GM13977 (cell line): ENCODE measurements at regions not wholly inside any gene's neighbourhood (a gene's known extent, or its start where the extent isn't known, plus 50 kb on each side); places are given as distances from the start of the nearest gene placed in this dataset.

Source experiments
- DNase-seq: peaks from one replicate; pipeline ENCODE4 v3.0.0; 2012; ENCODE audit warnings: low spot score
- in situ Hi-C: fragments of 300-500 bp; cut with MboI; formaldehyde crosslinking; loops from one replicate; pipeline ENCODE4 v1.12.0; 2022; ENCODE audit warnings: low sequenced_read_pairs, low pct_unique_long_range_greater_than_20kb, mixed read lengths, inconsistent platforms; ENCODE audit not compliant: unreplicated experiment
- TF ChIP-seq, protein P1 (sequence below): IDR thresholded peaks from 2 replicates; pipeline ENCODE4 v1.5.1; 2012; ENCODE audit warnings: mild to moderate bottlenecking, control low read depth; ENCODE audit not compliant: insufficient read depth; ENCODE audit errors: extremely low read depth, missing control alignments

DNA sequence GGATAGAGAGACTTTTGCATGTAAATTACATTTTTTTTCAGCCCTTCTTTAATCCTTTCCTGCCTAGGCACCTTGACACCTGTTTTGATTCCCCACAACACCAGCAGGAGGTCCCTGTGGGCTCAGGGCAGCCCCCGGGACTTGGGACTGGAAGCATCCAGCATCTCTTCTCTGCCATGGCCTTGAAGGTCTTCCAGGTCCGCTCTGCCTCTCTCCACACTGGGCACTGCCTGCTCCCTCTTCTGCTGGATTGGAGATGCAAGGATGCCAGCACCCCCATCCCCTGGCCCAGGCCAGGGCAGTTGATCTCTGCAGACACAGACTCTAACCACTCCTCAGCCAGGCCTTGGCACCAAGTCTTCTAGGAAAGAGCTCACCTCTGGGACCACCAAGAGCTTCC is 134.5 kb upstream of the C14orf180 start:
- in situ Hi-C loops, result no loop called here
- no peak for DNase-seq
- TF ChIP-seq, protein P1, sequence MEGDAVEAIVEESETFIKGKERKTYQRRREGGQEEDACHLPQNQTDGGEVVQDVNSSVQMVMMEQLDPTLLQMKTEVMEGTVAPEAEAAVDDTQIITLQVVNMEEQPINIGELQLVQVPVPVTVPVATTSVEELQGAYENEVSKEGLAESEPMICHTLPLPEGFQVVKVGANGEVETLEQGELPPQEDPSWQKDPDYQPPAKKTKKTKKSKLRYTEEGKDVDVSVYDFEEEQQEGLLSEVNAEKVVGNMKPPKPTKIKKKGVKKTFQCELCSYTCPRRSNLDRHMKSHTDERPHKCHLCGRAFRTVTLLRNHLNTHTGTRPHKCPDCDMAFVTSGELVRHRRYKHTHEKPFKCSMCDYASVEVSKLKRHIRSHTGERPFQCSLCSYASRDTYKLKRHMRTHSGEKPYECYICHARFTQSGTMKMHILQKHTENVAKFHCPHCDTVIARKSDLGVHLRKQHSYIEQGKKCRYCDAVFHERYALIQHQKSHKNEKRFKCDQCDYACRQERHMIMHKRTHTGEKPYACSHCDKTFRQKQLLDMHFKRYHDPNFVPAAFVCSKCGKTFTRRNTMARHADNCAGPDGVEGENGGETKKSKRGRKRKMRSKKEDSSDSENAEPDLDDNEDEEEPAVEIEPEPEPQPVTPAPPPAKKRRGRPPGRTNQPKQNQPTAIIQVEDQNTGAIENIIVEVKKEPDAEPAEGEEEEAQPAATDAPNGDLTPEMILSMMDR, result no peak

DNA sequence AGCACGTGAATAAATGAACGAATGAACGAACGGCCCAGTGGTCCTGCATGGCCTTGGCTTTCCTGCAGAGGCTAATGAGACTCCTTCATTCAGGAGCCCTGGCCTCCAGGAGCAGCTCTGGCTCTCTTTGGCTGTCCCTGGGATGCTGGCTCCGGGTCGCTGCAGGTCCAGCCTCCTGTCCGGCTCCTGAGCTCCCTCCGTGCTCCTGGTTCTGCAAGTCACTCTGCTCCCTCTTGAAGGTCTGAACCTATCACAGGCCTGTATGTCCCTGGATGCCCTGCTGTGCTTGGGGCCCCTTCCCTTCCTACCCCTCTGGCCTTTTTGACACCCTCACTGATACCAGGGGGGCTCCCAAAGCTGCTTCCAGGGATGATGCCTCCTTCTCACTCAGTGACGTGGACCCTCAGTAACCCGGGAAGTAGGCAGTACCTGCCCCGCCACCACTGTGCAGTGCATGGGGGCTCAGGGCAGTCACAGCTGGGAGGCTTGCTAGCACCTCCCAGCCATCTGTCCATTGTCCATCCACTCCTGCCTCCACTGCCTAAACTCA is 133.7 kb upstream of the C14orf180 start:
- in situ Hi-C loops, result no loop called here
- TF ChIP-seq, protein P1, result no peak
- DNase-seq, result no peak

DNA sequence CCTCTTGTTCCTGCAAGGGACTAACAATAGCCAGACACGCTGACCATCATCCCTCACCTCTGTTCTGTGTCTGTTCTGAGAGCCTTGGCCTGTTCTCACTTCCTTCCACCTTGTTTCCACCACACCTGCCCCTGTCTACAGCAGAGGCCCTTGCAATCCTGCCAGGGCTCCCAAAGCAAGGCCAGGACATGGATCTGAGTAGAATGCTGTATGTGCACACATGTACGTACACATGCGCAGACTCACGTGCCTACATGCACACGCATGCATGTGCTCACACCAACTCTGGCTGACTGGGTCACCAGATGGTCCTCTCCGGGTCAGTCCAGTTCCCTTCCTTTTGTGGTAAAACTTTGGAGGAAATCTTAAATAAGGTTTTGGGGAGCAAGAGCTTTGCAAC is 133.0 kb upstream of the C14orf180 start:
- in situ Hi-C loops, result no loop called here
- no peak for DNase-seq
- TF ChIP-seq, protein P1, result no peak

DNA sequence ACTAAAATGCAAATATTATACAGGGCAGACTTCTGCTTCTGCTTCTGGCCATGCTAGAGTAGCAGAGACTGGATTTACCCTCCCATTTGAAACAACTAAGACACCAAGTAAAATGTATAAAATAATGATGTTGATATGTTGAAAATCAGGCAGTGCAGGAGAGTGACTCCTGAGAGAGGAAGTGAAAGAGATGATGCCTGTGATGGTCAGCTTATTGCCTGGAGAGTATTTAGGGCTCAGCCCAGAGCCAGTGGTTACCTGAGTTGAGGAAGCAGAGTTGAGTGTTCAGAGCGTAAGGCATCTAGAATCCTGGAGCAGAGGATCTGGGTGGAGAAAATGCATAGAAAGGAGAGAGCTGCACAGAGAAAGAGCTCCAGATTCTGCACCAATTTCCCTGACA is 131.8 kb upstream of the C14orf180 start:
- DNase-seq, result no peak
- TF ChIP-seq, protein P1, result no peak
- in situ Hi-C loops, result no loop called here

DNA sequence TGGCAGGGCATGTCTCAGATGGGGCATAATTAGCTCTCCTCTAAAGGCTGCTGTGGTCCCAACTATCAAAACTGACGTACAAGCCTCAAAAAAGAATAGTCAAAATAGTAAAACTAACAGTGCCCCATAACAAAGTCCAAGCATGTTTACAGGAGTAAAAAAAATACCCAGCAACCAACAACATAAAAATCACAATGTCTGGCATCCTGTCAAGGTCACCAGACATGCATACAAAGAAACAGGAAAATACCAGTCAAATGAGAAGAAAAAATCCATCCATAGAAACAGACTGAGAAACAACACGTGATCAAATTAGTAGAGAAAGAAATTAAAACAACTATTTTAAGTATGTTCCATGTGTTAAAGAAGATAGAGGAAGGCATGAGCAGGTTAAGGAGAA is 131.2 kb upstream of the C14orf180 start:
- in situ Hi-C loops, result no loop called here
- TF ChIP-seq, protein P1, result no peak
- DNase-seq, result no peak

DNA sequence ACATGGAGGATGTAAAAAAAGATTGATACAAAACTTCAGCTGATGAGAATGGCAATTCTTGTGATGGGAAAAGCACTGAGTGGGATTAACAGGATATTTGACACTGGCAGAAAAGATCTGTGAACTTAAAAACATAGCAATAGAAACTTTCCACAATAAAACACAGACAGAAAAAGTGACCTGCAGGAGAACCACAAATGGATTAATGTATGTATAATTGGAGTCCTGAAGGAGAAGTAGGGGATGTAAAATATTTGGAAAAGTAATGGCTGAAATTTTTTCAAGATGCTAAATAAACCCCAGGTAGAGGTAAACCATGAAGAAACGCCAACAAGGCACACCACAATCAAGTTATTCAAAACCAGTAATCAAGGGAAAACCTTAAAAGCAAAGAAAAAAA is 130.8 kb upstream of the C14orf180 start:
- TF ChIP-seq, protein P1, result no peak
- in situ Hi-C loops, result no loop called here

DNA sequence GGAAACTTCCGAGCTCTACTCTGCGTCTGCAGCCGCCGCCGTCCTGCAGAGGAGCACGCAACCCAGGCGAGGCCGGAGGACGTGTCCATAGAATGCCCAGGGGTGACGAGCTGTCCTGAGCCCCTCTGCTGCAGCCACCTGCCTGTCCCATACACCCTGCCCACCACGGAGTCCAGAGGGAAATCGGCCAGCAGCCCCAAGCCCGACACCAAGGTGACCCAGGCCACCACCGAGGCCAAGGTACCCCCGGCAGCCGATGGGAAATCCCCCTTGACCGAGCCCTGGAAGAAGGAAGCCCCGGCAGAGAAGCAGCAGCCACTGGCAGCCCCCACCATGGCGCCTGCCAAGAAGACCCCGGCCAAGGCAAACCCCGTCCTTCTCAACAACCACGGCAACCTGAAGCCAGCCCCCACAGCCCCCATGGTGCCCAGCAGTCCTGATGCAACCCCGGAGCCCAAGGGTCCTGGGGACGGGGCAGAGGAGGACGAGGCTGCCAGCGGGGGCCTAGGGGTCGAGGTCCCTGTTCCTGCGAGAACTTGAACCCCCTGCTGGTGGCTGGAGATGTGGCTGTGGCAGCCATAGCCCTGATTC is 128.7 kb upstream of the C14orf180 start:
- no peak for DNase-seq
- in situ Hi-C loops, result no loop called here
- TF ChIP-seq, protein P1, result no peak

More for the DNA sequence above, 130.8 kb upstream of the C14orf180 start:
- no peak for DNase-seq
